ENCODE measurements at regions not wholly inside any gene's neighbourhood (a gene's known extent, or its start where the extent isn't known, plus 50 kb on each side); places are given as distances from the start of the nearest gene placed in this dataset.

GRCh38 chr12:114269153-114269552 is 136.8 kb downstream of the TBX5 start:
- H3K27me3 ChIP-seq (ENCODE audit: insufficient read depth, low read length), result peaks cover 48% of the 10 kb centered on the region
- H3K79me2 ChIP-seq (ENCODE audit: insufficient read depth, low read length), result no peaks in the 10 kb centered on the region
- H3K9me3 ChIP-seq (ENCODE audit: control insufficient read depth in 1 of 2, insufficient read depth in 1 of 2, low read depth in 1 of 2, low read length in 2 of 2), result no peaks in the 10 kb centered on the region
- no peak overlapping the region for H3K4me3 ChIP-seq (replicated peaks in 1 of 2; ENCODE audit: low read depth in 1 of 2, low read length in 2 of 2)
- peak; percentile 50; the same call in 1 of the 2 replicates for ATAC-seq
- H3K4me1 ChIP-seq (ENCODE audit: control insufficient read depth in 1 of 2, insufficient read depth in 2 of 2, low read length in 2 of 2), result peaks cover 0 to 3% of the 10 kb centered on the region in 2 experiments; a peak in 1 of 4 replicates
- BruUV-seq (replicated peaks), result no TSS peak
- no peak overlapping the region for H2AFZ ChIP-seq (ENCODE audit: low read depth, low read length, poor library complexity, severe bottlenecking)
- ChIA-PET RAD21 (ENCODE audit: low non-redundant PET in 1 of 2, low total read pairs in 2 of 2, uncharacterized antibody in 2 of 2, unreplicated experiment in 2 of 2) (no interaction called here), POLR2A (no interaction called here), CTCF (interaction anchor here (0.5 kb wide), 1 partner anchor 29 kb away, joined by 4 read pairs; no protein-coding TSS in a partner anchor)
- H3K36me3 ChIP-seq (ENCODE audit: control insufficient read depth in 1 of 2, insufficient read depth in 2 of 2, low read length in 2 of 2), result no peaks in the 10 kb centered on the region
- H3K9ac ChIP-seq (ENCODE audit: low read length), result no peak overlapping the region
- TF ChIP-seq CEBPB (IDR thresholded peaks at IDR 0.05; ENCODE audit: low read depth), result no peak
- no peak for TF ChIP-seq POLR2A (IDR thresholded peaks at IDR 0.05; ENCODE audit: borderline replicate concordance, extremely low read depth, insufficient read depth, insufficient read length)
- no peak for TF ChIP-seq MAX (IDR thresholded peaks at IDR 0.05)
- no peak for TF ChIP-seq EZH2phosphoT487 (IDR thresholded peaks at IDR 0.05; ENCODE audit: borderline replicate concordance)
- no peak for TF ChIP-seq ATF3 (IDR thresholded peaks at IDR 0.05)
- no peak for TF ChIP-seq SRF (IDR thresholded peaks at IDR 0.05; ENCODE audit: low read depth)
- no peak for TF ChIP-seq FOSL1 (IDR thresholded peaks at IDR 0.05; ENCODE audit: low read depth)
- TF ChIP-seq CBX3 (IDR thresholded peaks at IDR 0.05; ENCODE audit: low read depth), result no peak
- TF ChIP-seq SP1 (IDR thresholded peaks at IDR 0.05; ENCODE audit: low read depth), result no peak
- TF ChIP-seq ZNF274 (IDR thresholded peaks at IDR 0.05; ENCODE audit: low read depth, low read length), result no peak
- TF ChIP-seq EGR1 (IDR thresholded peaks at IDR 0.05; ENCODE audit: low read depth), result no peak
- no peak for TF ChIP-seq JUND (IDR thresholded peaks at IDR 0.05)
- no peak for TF ChIP-seq POLR2AphosphoS5 (IDR thresholded peaks at IDR 0.05; ENCODE audit: low read depth, low read length)
- H3K9me2 ChIP-seq (ENCODE audit: insufficient read depth), result no peaks in the 10 kb centered on the region
- H4K20me1 ChIP-seq (ENCODE audit: insufficient read depth), result no peaks in the 10 kb centered on the region
- intact Hi-C loops (cut with micrococcal nuclease), result no loop called here
- no peak overlapping the region for H3K27ac ChIP-seq (ENCODE audit: low read depth, low read length)
- no peak for DNase-seq (ENCODE audit: low read depth, low spot score)
- no peak overlapping the region for H3K4me2 ChIP-seq (ENCODE audit: low read length)

GRCh38 chr12:114266536-114266935 is 139.4 kb downstream of the TBX5 start:
- ChIA-PET CTCF (no interaction called here), RAD21 (ENCODE audit: low non-redundant PET in 1 of 2, low total read pairs in 2 of 2, uncharacterized antibody in 2 of 2, unreplicated experiment in 2 of 2) (no interaction called here), POLR2A (no interaction called here)
- no peak for TF ChIP-seq SRF (IDR thresholded peaks at IDR 0.05; ENCODE audit: low read depth)
- TF ChIP-seq ELF1 (IDR thresholded peaks at IDR 0.05; ENCODE audit: borderline replicate concordance, low read depth), result no peak
- TF ChIP-seq CEBPB (IDR thresholded peaks at IDR 0.05; ENCODE audit: low read depth), result no peak
- TF ChIP-seq FOSL1 (IDR thresholded peaks at IDR 0.05; ENCODE audit: low read depth), result no peak
- no peak for TF ChIP-seq CBX3 (IDR thresholded peaks at IDR 0.05; ENCODE audit: low read depth)
- TF ChIP-seq ZNF274 (IDR thresholded peaks at IDR 0.05; ENCODE audit: low read depth, low read length), result no peak
- TF ChIP-seq EZH2 (IDR thresholded peaks at IDR 0.05), result no peak
- TF ChIP-seq POLR2A (IDR thresholded peaks at IDR 0.05; ENCODE audit: borderline replicate concordance, extremely low read depth, insufficient read depth, insufficient read length), result no peak
- TF ChIP-seq ZFX (IDR thresholded peaks at IDR 0.05), result no peak
- Histone ChIP-seq H4K20me1 (ENCODE audit: insufficient read depth) (no peaks in the 10 kb centered on the region), H3K9me2 (ENCODE audit: insufficient read depth) (no peaks in the 10 kb centered on the region), H3K9me3 (ENCODE audit: control insufficient read depth in 1 of 2, insufficient read depth in 1 of 2, low read depth in 1 of 2, low read length in 2 of 2) (no peaks in the 10 kb centered on the region), H3K9ac (ENCODE audit: low read length) (no peak overlapping the region), H3K4me3 (replicated peaks in 1 of 2; ENCODE audit: low read depth in 1 of 2, low read length in 2 of 2) (no peak overlapping the region), H2AFZ (ENCODE audit: low read depth, low read length, poor library complexity, severe bottlenecking) (no peak overlapping the region), H3K4me1 (ENCODE audit: control insufficient read depth in 1 of 2, insufficient read depth in 2 of 2, low read length in 2 of 2) (peaks cover 0 to 3% of the 10 kb centered on the region in 2 experiments; a peak in 1 of 4 replicates), H3K27ac (ENCODE audit: low read depth, low read length) (no peak overlapping the region), H3K79me2 (ENCODE audit: insufficient read depth, low read length) (no peaks in the 10 kb centered on the region), H3K27me3 (ENCODE audit: insufficient read depth, low read length) (peaks cover 30% of the 10 kb centered on the region), H3K4me2 (ENCODE audit: low read length) (no peak overlapping the region), H3K36me3 (ENCODE audit: control insufficient read depth in 1 of 2, insufficient read depth in 2 of 2, low read length in 2 of 2) (no peaks in the 10 kb centered on the region)
- no TSS peak for BruUV-seq (replicated peaks)
- intact Hi-C loops (cut with micrococcal nuclease), result no loop called here
- ATAC-seq, result no peak
- no peak for DNase-seq (ENCODE audit: low read depth, low spot score)
